Uterus (tissue), 3 donors: ENCODE measurements at regions not wholly inside any gene's neighbourhood (a gene's known extent, or its start where the extent isn't known, plus 50 kb on each side); places are given as distances from the start of the nearest gene placed in this dataset.

ENCODE experiments used
- DNase-seq, 2 donors: peaks; one replicate each; pipeline ENCODE4 v3.0.0-alpha.2; 2019 to 2020
- H3K27ac ChIP-seq, 2 donors: fragments of 200-600 bp; sonication (generic); 1 replicate in 1 of 2; 2 replicates in 1 of 2; pipeline ENCODE4 v1.5.1; 2016 to 2018
- H3K27me3 ChIP-seq, 2 donors: fragments of 200-600 bp; sonication (generic); one replicate each; pipeline ENCODE4 v1.5.1; 2018 to 2019; ENCODE audit warnings: control low read depth in 1 of 2
- H3K36me3 ChIP-seq, 2 donors: fragments of 200-600 bp; sonication (generic); one replicate each; pipeline ENCODE4 v1.5.1; 2019; ENCODE audit warnings: control low read depth in 1 of 2
- H3K4me1 ChIP-seq, 2 donors: fragments of 200-600 bp; sonication (generic); one replicate each; pipeline ENCODE4 v1.5.1; 2018 to 2019; ENCODE audit warnings: control low read depth in 1 of 2
- H3K4me3 ChIP-seq, 2 donors: fragments of 200-600 bp; sonication (generic); 1 replicate in 1 of 2; 2 replicates in 1 of 2; pipeline ENCODE4 v1.5.1; 2018 to 2019; ENCODE audit warnings: mild to moderate bottlenecking in 1 of 2
- H3K9me3 ChIP-seq, 2 donors: fragments of 200-600 bp; sonication (generic); one replicate each; pipeline ENCODE4 v1.5.1; 2019; ENCODE audit warnings: control low read depth in 1 of 2
- CTCF ChIP-seq, 4 experiments: fragments of 200-600 bp in 2 of 4; fragments of 450-650 bp in 2 of 4; sonication (generic) in 2 of 4; IDR thresholded peaks; one replicate each; pipeline ENCODE4 v1.5.1; 2016 to 2019; ENCODE audit warnings: antibody characterized with exemption in 4 of 4, mild to moderate bottlenecking in 2 of 4, moderate library complexity in 1 of 4
- POLR2A ChIP-seq, 2 donors: fragments of 450-650 bp; IDR thresholded peaks; one replicate each; pipeline ENCODE4 v1.6.1; 2016; ENCODE audit warnings: antibody characterized with exemption in 2 of 2, mild to moderate bottlenecking in 1 of 2, moderate library complexity in 1 of 2
- intact Hi-C: fragments of 100-400 bp; cut with DNase I; formaldehyde crosslinking; loops from one replicate; pipeline ENCODE4 v1.15.1; 2023; ENCODE audit warnings: low total_unique reads
- donor health status: DM: yes; HTN: yes; CAD: no.

- Histone ChIP-seq H3K36me3 (no peaks in the 10 kb centered on the region), H3K9me3 (no peaks in the 10 kb centered on the region), H3K27me3 (no peaks in the 10 kb centered on the region), H3K4me1 (no peaks in the 10 kb centered on the region), H3K4me3 (no peak overlapping the region), H3K27ac (no peak overlapping the region)
- TF ChIP-seq CTCF (IDR thresholded peaks at IDR 0.05) = no peak
- TF ChIP-seq POLR2A (IDR thresholded peaks at IDR 0.05) = no peak
- intact Hi-C loops = no loop called here
- no peak for DNase-seq
Observed at GRCh38 chr18:47595831-47596501, 334.5 kb downstream of the SMAD2 start.

- Histone ChIP-seq H3K36me3 (no peaks in the 10 kb centered on the region), H3K4me3 (no peak overlapping the region), H3K4me1 (no peaks in the 10 kb centered on the region), H3K27ac (no peak overlapping the region), H3K9me3 (no peaks in the 10 kb centered on the region), H3K27me3 (no peaks in the 10 kb centered on the region)
- intact Hi-C loops = no loop called here
- no peak for DNase-seq
- TF ChIP-seq POLR2A (IDR thresholded peaks at IDR 0.05) (no peak), CTCF (IDR thresholded peaks at IDR 0.05) (no peak)
Observed at GRCh38 chr18:47594621-47595086, 335.8 kb downstream of the SMAD2 start.

DNA sequence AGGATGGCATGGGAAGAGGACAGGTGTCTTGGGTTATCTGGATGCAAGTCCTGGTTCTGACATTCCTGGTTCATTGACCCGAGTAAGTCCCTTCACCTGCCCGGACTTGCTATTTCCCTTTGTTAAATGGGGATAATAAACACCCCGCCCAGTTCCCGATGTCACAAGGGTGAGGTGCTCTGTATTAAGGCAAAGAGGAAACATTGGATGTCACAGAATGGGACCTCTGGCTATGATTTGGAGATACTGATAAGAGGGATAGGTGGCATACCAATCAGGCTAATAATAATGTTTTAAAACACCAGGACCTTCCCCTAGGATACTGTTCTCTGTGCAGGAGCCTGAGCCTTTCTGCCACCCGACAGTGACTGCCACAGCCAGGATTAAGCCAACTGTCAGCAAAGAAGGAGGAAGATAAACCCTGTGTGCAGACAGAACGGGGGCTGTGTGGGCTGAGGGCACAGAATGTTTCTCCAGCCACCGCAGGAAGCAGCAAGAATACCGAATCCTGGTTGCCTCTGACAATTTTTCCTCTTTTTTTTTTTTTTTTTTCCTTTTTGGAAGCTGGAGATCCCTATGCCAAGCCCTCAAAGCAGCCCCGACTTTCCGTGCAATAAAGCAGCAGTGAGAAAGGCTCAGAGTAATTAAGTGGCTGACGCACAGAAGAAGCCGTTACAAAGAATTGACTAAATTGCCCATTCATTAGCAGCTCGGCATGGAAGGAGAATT, 336.6 kb downstream of the SMAD2 start:
- H3K36me3 ChIP-seq = no peaks in the 10 kb centered on the region
- no peak overlapping the region for H3K4me3 ChIP-seq
- no peaks in the 10 kb centered on the region for H3K27me3 ChIP-seq
- intact Hi-C loops = no loop called here
- no peaks in the 10 kb centered on the region for H3K9me3 ChIP-seq
- no peaks in the 10 kb centered on the region for H3K4me1 ChIP-seq
- H3K27ac ChIP-seq = no peak overlapping the region
- no peak for TF ChIP-seq POLR2A (IDR thresholded peaks at IDR 0.05)
- no peak for TF ChIP-seq CTCF (IDR thresholded peaks at IDR 0.05)
- DNase-seq = no peak

GRCh38 chr18:47591429-47591828, 339.0 kb downstream of the SMAD2 start:
- Histone ChIP-seq H3K9me3 (no peaks in the 10 kb centered on the region), H3K36me3 (no peaks in the 10 kb centered on the region), H3K27ac (no peak overlapping the region), H3K4me3 (no peak overlapping the region), H3K27me3 (no peaks in the 10 kb centered on the region), H3K4me1 (no peaks in the 10 kb centered on the region)
- intact Hi-C loops = no loop called here
- DNase-seq = no peak
- no peak for TF ChIP-seq CTCF (IDR thresholded peaks at IDR 0.05)
- TF ChIP-seq POLR2A (IDR thresholded peaks at IDR 0.05) = no peak

DNA sequence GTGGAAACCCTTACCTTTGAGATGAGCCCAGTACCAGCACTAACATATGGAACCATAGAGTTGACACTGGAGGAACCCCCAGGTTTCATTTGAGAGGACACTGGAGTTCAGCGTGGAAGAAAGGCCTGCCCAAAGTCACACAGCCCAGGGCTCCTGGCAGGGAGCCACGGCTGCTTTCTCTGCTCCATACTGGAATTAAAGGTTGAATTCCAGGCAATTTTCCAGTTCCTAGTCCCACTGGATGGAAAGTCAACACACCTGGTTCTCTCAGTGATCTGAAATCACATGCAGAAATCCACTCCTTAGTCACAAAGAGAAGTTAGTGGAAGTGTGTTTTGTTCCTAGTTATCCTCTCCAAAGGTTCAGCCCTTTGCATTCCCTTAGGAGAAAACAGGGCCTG, 336.1 kb upstream of the SKOR2 start:
- no peaks in the 10 kb centered on the region for H3K36me3 ChIP-seq
- H3K9me3 ChIP-seq = no peaks in the 10 kb centered on the region
- H3K4me1 ChIP-seq = no peaks in the 10 kb centered on the region
- TF ChIP-seq CTCF (IDR thresholded peaks at IDR 0.05) = no peak
- TF ChIP-seq POLR2A (IDR thresholded peaks at IDR 0.05) = no peak
- intact Hi-C loops = no loop called here
- no peaks in the 10 kb centered on the region for H3K27me3 ChIP-seq
- H3K4me3 ChIP-seq = no peak overlapping the region
- DNase-seq = no peak
- no peak overlapping the region for H3K27ac ChIP-seq
